Osteocyte (in vitro differentiated cells): ENCODE measurements at regions not wholly inside any gene's neighbourhood (a gene's known extent, or its start where the extent isn't known, plus 50 kb on each side); places are given as distances from the start of the nearest gene placed in this dataset.

Source experiments
- DNase-seq: peaks from one replicate; pipeline ENCODE4 v3.0.0; 2021; ENCODE audit warnings: mixed read lengths; ENCODE audit not compliant: unreplicated experiment; ENCODE audit errors: extremely low spot score
- H3K27ac Mint-ChIP-seq: one replicate; pipeline ENCODE4 v1.8.0; 2021; ENCODE audit warnings: mild to moderate bottlenecking, mixed read lengths; ENCODE audit not compliant: unreplicated experiment
- H3K27me3 Mint-ChIP-seq: one replicate; pipeline ENCODE4 v1.8.0; 2021; ENCODE audit warnings: mixed read lengths; ENCODE audit not compliant: unreplicated experiment
- H3K36me3 Mint-ChIP-seq: one replicate; pipeline ENCODE4 v1.8.0; 2021; ENCODE audit warnings: mixed read lengths; ENCODE audit not compliant: unreplicated experiment
- H3K4me1 Mint-ChIP-seq: one replicate; pipeline ENCODE4 v1.8.0; 2021; ENCODE audit warnings: mixed read lengths; ENCODE audit not compliant: unreplicated experiment
- H3K4me3 Mint-ChIP-seq: one replicate; pipeline ENCODE4 v1.8.0; 2021; ENCODE audit warnings: mild to moderate bottlenecking, moderate library complexity, mixed read lengths; ENCODE audit not compliant: unreplicated experiment
- H3K9me3 Mint-ChIP-seq: one replicate; pipeline ENCODE4 v1.8.0; 2021; ENCODE audit warnings: mixed read lengths; ENCODE audit not compliant: unreplicated experiment
- CTCF ChIP-seq: fragments of 200-600 bp; sonication (generic); IDR thresholded peaks from 2 replicates; pipeline ENCODE4 v1.5.0; 2021; ENCODE audit warnings: antibody characterized with exemption, mild to moderate bottlenecking, moderate library complexity

- no peaks in the 10 kb centered on the region for H3K9me3 Mint-ChIP-seq
- no peak overlapping the region for H3K4me3 Mint-ChIP-seq
- no peak overlapping the region for H3K27ac Mint-ChIP-seq
- no peak for TF ChIP-seq CTCF
- H3K27me3 Mint-ChIP-seq, result no peaks in the 10 kb centered on the region
- H3K4me1 Mint-ChIP-seq, result peaks cover 8% of the 10 kb centered on the region
- no peak for DNase-seq
- no peaks in the 10 kb centered on the region for H3K36me3 Mint-ChIP-seq
Measured at GRCh38 chr3:23696842-23697241, 108.9 kb upstream of the UBE2E1 start.

DNA sequence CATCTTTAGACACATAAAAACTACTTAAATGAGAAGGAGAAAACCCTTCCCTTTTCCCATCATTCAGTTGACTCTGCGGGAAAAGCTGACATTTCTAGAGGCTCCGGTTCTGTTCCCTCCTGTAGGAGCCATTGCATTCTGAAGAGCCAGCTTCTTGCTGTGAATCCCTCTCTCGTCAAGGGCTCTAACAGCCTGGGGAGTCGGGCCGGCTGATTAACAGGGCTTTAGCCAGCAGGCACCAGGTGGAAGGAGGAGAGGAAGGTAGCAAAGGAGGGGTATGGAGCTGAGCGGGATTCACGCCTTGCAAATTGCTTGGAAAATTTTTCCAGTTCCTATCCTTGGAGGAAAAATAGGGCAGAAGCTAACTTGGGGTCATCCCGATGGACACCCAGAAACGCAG, 108.3 kb upstream of the UBE2E1 start:
- Mint-ChIP-seq H3K36me3 (no peaks in the 10 kb centered on the region), H3K4me1 (peaks cover 8% of the 10 kb centered on the region), H3K27me3 (no peaks in the 10 kb centered on the region), H3K9me3 (no peaks in the 10 kb centered on the region), H3K27ac (no peak overlapping the region), H3K4me3 (no peak overlapping the region)
- DNase-seq, result no peak
- no peak for TF ChIP-seq CTCF

DNA sequence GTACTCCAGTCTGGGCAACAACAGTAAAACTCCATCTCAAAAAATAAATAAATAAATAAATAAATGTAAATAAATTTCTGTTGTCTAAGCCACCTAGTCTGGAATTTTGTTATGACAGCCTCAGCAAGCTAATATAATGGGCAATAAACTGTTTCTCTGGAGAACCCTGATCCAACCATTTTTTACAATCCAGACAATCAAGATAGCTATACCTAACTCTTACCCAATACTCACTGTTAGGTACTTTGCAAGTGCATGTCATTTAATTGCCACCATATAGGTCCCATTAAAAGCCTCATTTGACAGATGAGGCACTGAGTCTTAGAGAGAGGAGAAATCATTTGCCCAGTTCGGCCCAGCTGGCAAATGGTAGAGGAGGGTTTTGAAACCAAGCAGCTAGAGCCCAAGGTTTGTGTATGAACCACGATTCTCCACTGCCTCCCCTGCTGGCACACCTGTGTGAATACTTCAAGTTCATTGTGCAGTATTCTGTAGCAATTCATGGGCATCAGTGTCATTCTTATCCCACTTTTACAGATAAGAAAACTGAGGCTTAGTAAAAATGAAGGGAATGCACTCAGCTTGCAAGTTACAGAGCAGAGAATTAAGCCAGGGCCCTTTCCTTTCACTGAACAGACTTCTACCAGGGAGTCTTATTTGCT, 107.0 kb upstream of the UBE2E1 start:
- H3K27me3 Mint-ChIP-seq, result no peaks in the 10 kb centered on the region
- no peak for TF ChIP-seq CTCF
- no peaks in the 10 kb centered on the region for H3K36me3 Mint-ChIP-seq
- H3K4me3 Mint-ChIP-seq, result no peak overlapping the region
- no peak for DNase-seq
- H3K9me3 Mint-ChIP-seq, result no peaks in the 10 kb centered on the region
- H3K27ac Mint-ChIP-seq, result no peak overlapping the region
- peaks cover 9% of the 10 kb centered on the region for H3K4me1 Mint-ChIP-seq

DNA sequence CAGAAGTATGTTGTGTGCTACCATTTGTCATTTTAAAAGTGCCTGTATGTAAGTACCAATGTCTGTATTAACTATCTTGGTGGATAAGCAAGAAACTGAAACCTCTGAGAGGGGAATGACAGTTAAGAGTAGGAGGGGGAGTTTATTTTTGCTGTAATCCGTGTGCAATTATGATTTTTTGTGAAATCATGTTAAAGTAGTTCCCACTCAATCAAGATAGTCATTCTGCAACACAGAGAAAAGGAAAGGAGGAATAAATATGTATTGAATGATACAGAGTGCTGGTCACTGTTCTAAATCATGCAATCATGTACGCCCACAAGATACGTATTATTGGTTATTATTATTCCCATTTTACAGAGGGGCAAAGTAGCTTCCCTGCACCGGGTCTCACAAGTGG, 105.1 kb upstream of the UBE2E1 start:
- no peak for TF ChIP-seq CTCF
- DNase-seq, result no peak
- Mint-ChIP-seq H3K27me3 (no peaks in the 10 kb centered on the region), H3K9me3 (no peaks in the 10 kb centered on the region), H3K36me3 (no peaks in the 10 kb centered on the region), H3K4me1 (peaks cover 14% of the 10 kb centered on the region), H3K27ac (no peak overlapping the region), H3K4me3 (no peak overlapping the region)

- TF ChIP-seq CTCF, result no peak
- peaks cover 11% of the 10 kb centered on the region for H3K4me1 Mint-ChIP-seq
- H3K36me3 Mint-ChIP-seq, result no peaks in the 10 kb centered on the region
- no peaks in the 10 kb centered on the region for H3K27me3 Mint-ChIP-seq
- no peak for DNase-seq
- H3K9me3 Mint-ChIP-seq, result no peaks in the 10 kb centered on the region
- H3K27ac Mint-ChIP-seq, result no peak overlapping the region
- H3K4me3 Mint-ChIP-seq, result no peak overlapping the region
Measured at GRCh38 chr3:23701716-23702597, 103.8 kb upstream of the UBE2E1 start.
